Mesenchymal stem cell (in vitro differentiated cells and primary cell): ENCODE measurements at regions not wholly inside any gene's neighbourhood (a gene's known extent, or its start where the extent isn't known, plus 50 kb on each side); places are given as distances from the start of the nearest gene placed in this dataset.

Experiments used
- DNase-seq: peaks from one replicate; pipeline ENCODE4 v3.0.0-alpha.2; 2013
- H2AFZ ChIP-seq: one replicate; pipeline ENCODE4 v1.6.1; 2013; ENCODE audit warnings: low read depth, mild to moderate bottlenecking, control low read depth, inconsistent platforms, low read length, moderate library complexity
- H2AK5ac ChIP-seq: 2 replicates; pipeline ENCODE4 v1.6.1; 2013; ENCODE audit warnings: low read length, moderate library complexity, mild to moderate bottlenecking, inconsistent platforms; ENCODE audit not compliant: severe bottlenecking
- H2BK120ac ChIP-seq: one replicate; pipeline ENCODE4 v1.6.1; 2013; ENCODE audit warnings: low read depth, mild to moderate bottlenecking, inconsistent platforms, low read length, moderate library complexity
- H2BK12ac ChIP-seq, 2 experiments: one replicate each; pipeline ENCODE4 v1.6.1; 2013; ENCODE audit warnings: inconsistent platforms in 2 of 2, low read length in 2 of 2, mild to moderate bottlenecking in 2 of 2, moderate library complexity in 2 of 2, control low read depth in 1 of 2
- H2BK15ac ChIP-seq: one replicate; pipeline ENCODE4 v1.6.1; 2013; ENCODE audit warnings: mild to moderate bottlenecking, low read depth, inconsistent platforms; ENCODE audit not compliant: poor library complexity, severe bottlenecking
- H2BK5ac ChIP-seq: 2 replicates; pipeline ENCODE4 v1.6.1; 2013; ENCODE audit warnings: low read depth, mild to moderate bottlenecking, low read length, control low read depth, inconsistent platforms; ENCODE audit not compliant: poor library complexity, severe bottlenecking
- H3K14ac ChIP-seq, 2 experiments: one replicate each; pipeline ENCODE4 v1.6.1; 2013; ENCODE audit warnings: inconsistent platforms in 2 of 2, low read length in 2 of 2, control low read depth in 1 of 2, mild to moderate bottlenecking in 1 of 2, moderate library complexity in 1 of 2
- H3K18ac ChIP-seq, 2 experiments: one replicate each; pipeline ENCODE4 v1.6.1; 2013; ENCODE audit warnings: inconsistent platforms in 2 of 2, low read length in 2 of 2, control low read depth in 1 of 2, low read depth in 1 of 2, mild to moderate bottlenecking in 1 of 2
- H3K23ac ChIP-seq, 2 experiments: one replicate each; pipeline ENCODE4 v1.6.1; 2013; ENCODE audit warnings: inconsistent platforms in 2 of 2, low read length in 2 of 2, mild to moderate bottlenecking in 2 of 2, moderate library complexity in 2 of 2, control low read depth in 1 of 2
- H3K27ac ChIP-seq: 2 replicates; pipeline ENCODE4 v1.5.1; 2013; ENCODE audit warnings: mild to moderate bottlenecking, moderate library complexity, low read length, control low read depth, inconsistent platforms; ENCODE audit not compliant: poor library complexity, severe bottlenecking
- H3K27me3 ChIP-seq, 2 experiments: 2 replicates each; pipeline versions ENCODE4 v1.6.1 to v1.7.0; 2013; ENCODE audit warnings: low read length in 2 of 2, mild to moderate bottlenecking in 2 of 2, moderate library complexity in 2 of 2, control low read depth in 1 of 2, inconsistent platforms in 1 of 2; ENCODE audit not compliant: control insufficient read depth in 1 of 2, insufficient read depth in 1 of 2
- H3K36me3 ChIP-seq, 2 experiments: 2 replicates each; pipeline versions ENCODE4 v1.6.1 to v1.7.0; 2013; ENCODE audit warnings: low read length in 2 of 2, control low read depth in 1 of 2, inconsistent platforms in 1 of 2, low read depth in 1 of 2, mild to moderate bottlenecking in 1 of 2; ENCODE audit not compliant: insufficient read depth in 2 of 2, control insufficient read depth in 1 of 2
- H3K4ac ChIP-seq, 2 experiments: one replicate each; pipeline ENCODE4 v1.6.1; 2013; ENCODE audit warnings: inconsistent platforms in 2 of 2, low read length in 2 of 2, mild to moderate bottlenecking in 2 of 2, moderate library complexity in 2 of 2, control low read depth in 1 of 2, low read depth in 1 of 2
- H3K4me1 ChIP-seq: 2 replicates; pipeline ENCODE4 v1.6.1; 2013; ENCODE audit warnings: low read depth, low read length, control low read depth; ENCODE audit not compliant: control insufficient read depth, insufficient read depth
- H3K4me2 ChIP-seq: 2 replicates; pipeline ENCODE4 v1.6.1; 2013; ENCODE audit warnings: low read length, mild to moderate bottlenecking, inconsistent platforms; ENCODE audit not compliant: poor library complexity, severe bottlenecking
- H3K4me3 ChIP-seq, 2 experiments: 2 replicates each; pipeline versions ENCODE4 v1.5.1 to v1.7.0; 2013; ENCODE audit warnings: low read length in 2 of 2, mild to moderate bottlenecking in 2 of 2, control low read depth in 1 of 2, low read depth in 1 of 2; ENCODE audit not compliant: insufficient read depth in 1 of 2
- H3K79me1 ChIP-seq: replicated peaks from 2 replicates; pipeline ENCODE4 v1.6.1; 2013; ENCODE audit warnings: mild to moderate bottlenecking, control low read depth, low read length, inconsistent platforms; ENCODE audit not compliant: poor library complexity, severe bottlenecking
- H3K9ac ChIP-seq: 2 replicates; pipeline ENCODE4 v1.7.0; 2013; ENCODE audit warnings: mild to moderate bottlenecking, low read length, moderate library complexity
- H3K9me3 ChIP-seq: 2 replicates; pipeline ENCODE4 v1.7.0; 2013; ENCODE audit warnings: mild to moderate bottlenecking, low read length; ENCODE audit not compliant: control insufficient read depth
- H4K8ac ChIP-seq: one replicate; pipeline ENCODE4 v1.6.1; 2013; ENCODE audit warnings: inconsistent platforms, mild to moderate bottlenecking, low read length, moderate library complexity
- H4K91ac ChIP-seq: one replicate; pipeline ENCODE4 v1.6.1; 2013; ENCODE audit warnings: mild to moderate bottlenecking, low read length, inconsistent platforms
- WGBS: methylation state at CpG from one replicate; pipeline ENCODE4 v1.1.7; 2013; ENCODE audit warnings: mixed read lengths; 5-methylcytosine and 5-hydroxymethylcytosine counted together

DNA sequence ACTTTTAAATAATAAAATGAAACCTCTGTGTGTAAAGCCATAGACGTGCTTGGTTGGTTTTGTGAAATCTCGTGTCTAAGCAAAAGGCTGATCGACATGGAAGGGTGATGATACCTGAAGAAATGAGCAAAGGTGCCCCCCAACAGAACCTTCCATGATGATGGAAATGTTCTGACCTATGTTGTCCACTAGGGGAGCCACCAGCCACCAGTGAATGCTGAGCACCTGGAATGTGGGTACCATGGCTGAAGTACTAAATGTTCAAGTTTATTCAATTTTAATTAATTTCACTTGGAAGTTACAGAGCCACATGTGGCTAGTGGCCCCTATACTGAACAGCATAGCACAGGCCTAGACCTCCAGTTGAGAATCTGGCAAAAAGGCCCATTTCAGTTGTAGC, 158.8 kb downstream of the POLR2M start:
- H3K9ac ChIP-seq: no peak overlapping the region
- no peaks in the 10 kb centered on the region for H3K79me1 ChIP-seq
- no peak overlapping the region for H3K18ac ChIP-seq
- H3K4me3 ChIP-seq: no peak overlapping the region
- no peaks in the 10 kb centered on the region for H3K36me3 ChIP-seq
- H3K27ac ChIP-seq: no peak overlapping the region
- H3K4ac ChIP-seq: no peak overlapping the region
- H2BK5ac ChIP-seq: no peak overlapping the region
- H3K9me3 ChIP-seq: no peaks in the 10 kb centered on the region
- H2BK12ac ChIP-seq: no peak overlapping the region
- no peak overlapping the region for H3K14ac ChIP-seq
- no peak overlapping the region for H4K8ac ChIP-seq
- H2AK5ac ChIP-seq: no peak overlapping the region
- no peak for DNase-seq
- no peak overlapping the region for H3K23ac ChIP-seq
- H3K27me3 ChIP-seq: peaks cover 10 to 18% of the 10 kb centered on the region in 2 experiments
- H2BK120ac ChIP-seq: no peak overlapping the region
- H3K4me1 ChIP-seq: no peaks in the 10 kb centered on the region
- WGBS: 68% methylated on average over 3 of the region's 3 CpGs
- H2AFZ ChIP-seq: no peak overlapping the region
- no peak overlapping the region for H4K91ac ChIP-seq
- H3K4me2 ChIP-seq: no peak overlapping the region
- H2BK15ac ChIP-seq: no peak overlapping the region

GRCh38 chr15:57866149-57866736, 159.7 kb downstream of the POLR2M start:
- WGBS: 49% methylated on average over 4 of the region's 7 CpGs

GRCh38 chr15:57867970-57868798, 161.7 kb downstream of the POLR2M start:
- Histone ChIP-seq H2BK15ac (no peak overlapping the region), H3K4me2 (no peak overlapping the region)
- WGBS: 90% methylated on average over 13 of the region's 16 CpGs

More at GRCh38 chr15:57866149-57866736, 159.7 kb downstream of the POLR2M start:
- H3K36me3 ChIP-seq: no peaks in the 10 kb centered on the region
- H4K91ac ChIP-seq: no peak overlapping the region
- H3K9ac ChIP-seq: no peak overlapping the region
- H3K27me3 ChIP-seq: peaks cover 10 to 18% of the 10 kb centered on the region in 2 experiments
- H4K8ac ChIP-seq: no peak overlapping the region
- no peak overlapping the region for H3K4me2 ChIP-seq
- no peak overlapping the region for H3K4ac ChIP-seq
- H2BK12ac ChIP-seq: no peak overlapping the region
- no peak overlapping the region for H2BK15ac ChIP-seq
- H2BK5ac ChIP-seq: no peak overlapping the region
- H3K18ac ChIP-seq: no peak overlapping the region
- no peak overlapping the region for H3K4me3 ChIP-seq
- peak; percentile 46 for DNase-seq
- no peak overlapping the region for H3K14ac ChIP-seq
- no peak overlapping the region for H2BK120ac ChIP-seq
- no peaks in the 10 kb centered on the region for H3K9me3 ChIP-seq
- H2AFZ ChIP-seq: no peak overlapping the region
- H3K79me1 ChIP-seq: no peaks in the 10 kb centered on the region
- no peak overlapping the region for H2AK5ac ChIP-seq
- H3K23ac ChIP-seq: no peak overlapping the region
- no peak overlapping the region for H3K27ac ChIP-seq
- H3K4me1 ChIP-seq: no peaks in the 10 kb centered on the region

GRCh38 chr15:57870667-57871066, 164.2 kb downstream of the POLR2M start:
- no peak overlapping the region for H3K18ac ChIP-seq
- WGBS: no CpG with 5 or more reads among the region's 2 CpGs
- H2BK15ac ChIP-seq: no peak overlapping the region
- no peaks in the 10 kb centered on the region for H3K79me1 ChIP-seq
- peaks cover 10% of the 10 kb centered on the region for H3K9me3 ChIP-seq
- H2AK5ac ChIP-seq: no peak overlapping the region
- no peak overlapping the region for H3K23ac ChIP-seq
- no peak overlapping the region for H3K4me2 ChIP-seq
- no peak overlapping the region for H2BK120ac ChIP-seq
- H3K36me3 ChIP-seq: no peaks in the 10 kb centered on the region
- H3K27ac ChIP-seq: no peak overlapping the region
- DNase-seq: no peak
- H2BK12ac ChIP-seq: no peak overlapping the region
- no peak overlapping the region for H3K14ac ChIP-seq
- no peak overlapping the region for H4K8ac ChIP-seq
- H3K4ac ChIP-seq: no peak overlapping the region
- H3K27me3 ChIP-seq: peaks cover 4 to 15% of the 10 kb centered on the region in 2 experiments
- H3K9ac ChIP-seq: no peak overlapping the region
- no peak overlapping the region for H2AFZ ChIP-seq
- H3K4me3 ChIP-seq: no peak overlapping the region
- no peak overlapping the region for H2BK5ac ChIP-seq
- peaks cover 1% of the 10 kb centered on the region for H3K4me1 ChIP-seq
- H4K91ac ChIP-seq: no peak overlapping the region

More at GRCh38 chr15:57867970-57868798, 161.7 kb downstream of the POLR2M start:
- Histone ChIP-seq H3K4ac (no peak overlapping the region), H3K27me3 (peaks cover 15 to 17% of the 10 kb centered on the region in 2 experiments), H3K14ac (no peak overlapping the region), H3K23ac (no peak overlapping the region), H2AFZ (no peak overlapping the region), H3K27ac (no peak overlapping the region), H3K9me3 (no peaks in the 10 kb centered on the region), H2BK120ac (no peak overlapping the region), H3K79me1 (no peaks in the 10 kb centered on the region), H3K4me1 (no peaks in the 10 kb centered on the region), H2BK5ac (no peak overlapping the region), H3K18ac (no peak overlapping the region), H2AK5ac (no peak overlapping the region), H4K91ac (no peak overlapping the region), H3K9ac (no peak overlapping the region), H2BK12ac (no peak overlapping the region), H3K4me3 (no peak overlapping the region), H4K8ac (no peak overlapping the region), H3K36me3 (no peaks in the 10 kb centered on the region)
- no peak for DNase-seq
